ENCODE measurements at regions not wholly inside any gene's neighbourhood (a gene's known extent, or its start where the extent isn't known, plus 50 kb on each side); places are given as distances from the start of the nearest gene placed in this dataset.

- no peak for TF ChIP-seq MAX (IDR thresholded peaks at IDR 0.05)
- TF ChIP-seq TEAD4 (IDR thresholded peaks at IDR 0.05; ENCODE audit: low read depth, low read length): no peak
- TF ChIP-seq EZH2 (IDR thresholded peaks at IDR 0.05; ENCODE audit: low read depth, low read length, severe bottlenecking): no peak
These were observed 1322.9 kb upstream of the TMEFF2 start (continued) for GRCh38 chr2:193517615-193518014.
